ENCODE measurements at regions not wholly inside any gene's neighbourhood (a gene's known extent, or its start where the extent isn't known, plus 50 kb on each side); places are given as distances from the start of the nearest gene placed in this dataset.

GRCh38 chr4:87904639-87905160 is 70.8 kb upstream of the SPP1 start:
- TF ChIP-seq CTCF (IDR thresholded peaks at IDR 0.05) (no peak), POLR2A (IDR thresholded peaks at IDR 0.05; ENCODE audit: low read depth) (no peak), POLR2AphosphoS5 (IDR thresholded peaks at IDR 0.05) (no peak), EP300 (IDR thresholded peaks at IDR 0.05) (no peak)
